ENCODE measurements at regions not wholly inside any gene's neighbourhood (a gene's known extent, or its start where the extent isn't known, plus 50 kb on each side); places are given as distances from the start of the nearest gene placed in this dataset.

GRCh38 chr10:124146483-124146882 lies 53.1 kb upstream of the CHST15 start:
- no peak for DNase-seq (ENCODE audit: low spot score)

DNA sequence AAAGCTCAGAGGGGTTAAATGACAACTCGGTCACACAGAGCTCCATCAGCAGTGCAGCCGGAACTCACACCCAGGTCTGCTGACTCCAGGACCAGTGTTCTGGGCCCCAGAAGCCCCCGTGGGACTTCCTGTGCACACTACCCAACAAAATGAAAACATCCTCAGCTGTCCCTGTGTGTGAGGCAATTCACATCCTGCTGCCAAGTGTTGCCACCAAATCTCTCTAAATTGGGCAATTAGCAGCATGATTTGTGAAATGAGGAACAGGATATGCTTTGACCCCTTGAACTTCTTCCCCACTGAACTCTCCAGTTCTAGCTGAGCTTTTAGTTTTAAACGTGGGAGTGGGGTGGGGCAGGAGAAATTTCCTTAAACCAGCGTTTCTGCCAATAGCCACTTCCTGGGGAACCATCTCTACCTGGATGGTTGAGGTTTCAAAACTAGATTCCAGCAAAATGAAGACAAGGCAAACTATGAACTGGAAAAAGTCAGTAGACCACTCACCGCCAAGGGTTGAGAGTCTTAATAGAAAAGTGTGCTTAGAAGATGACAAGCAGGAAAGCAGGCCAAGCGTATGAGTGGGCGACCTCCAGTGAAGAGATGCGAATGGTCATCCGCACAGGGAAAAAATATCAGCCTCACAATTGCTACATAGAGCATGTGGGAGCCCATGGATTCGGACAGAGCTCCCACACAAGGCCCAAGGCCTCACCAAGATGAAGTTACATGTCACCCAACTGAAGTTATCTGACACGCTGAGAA lies 51.9 kb upstream of the CHST15 start:
- no peak for DNase-seq (ENCODE audit: low spot score)

DNA sequence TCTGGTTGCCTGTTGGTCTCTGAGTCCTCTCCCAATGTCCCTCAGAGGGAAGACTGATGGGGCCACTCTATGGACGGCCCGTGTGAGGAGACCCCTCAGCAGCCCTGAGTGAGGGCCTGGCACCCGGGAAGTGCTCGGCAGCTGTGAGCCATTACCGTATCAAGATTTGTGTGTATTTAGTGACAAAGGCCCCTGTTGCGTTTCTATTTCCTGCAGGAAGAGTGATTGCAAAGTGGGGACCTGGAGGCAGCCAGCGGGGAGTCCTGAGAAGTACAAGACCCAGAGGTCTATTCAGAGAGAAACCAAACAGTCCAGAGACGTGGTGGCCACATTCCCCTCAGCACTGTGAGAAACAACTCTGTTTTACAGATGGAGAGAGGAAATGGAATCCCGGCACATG lies 51.1 kb upstream of the CHST15 start:
- no peak for DNase-seq (ENCODE audit: low spot score)

- no peak for DNase-seq (ENCODE audit: low spot score)
Observed at GRCh38 chr10:124143721-124144120, 50.3 kb upstream of the CHST15 start.

All from CD4-positive, alpha-beta T cell treated with Interleukin-6 at 100 ng/mL for 8 hours (primary cell).